Activated CD4-positive, alpha-beta T cell treated with anti-CD3 and anti-CD28 coated beads, Interleukin-10, Interleukin-2, amounts not matched to agents 100 ng/mL and 50 ng/mL, durations not matched to agents 16 hours and 8 hours (primary cell): ENCODE measurements at regions not wholly inside any gene's neighbourhood (a gene's known extent, or its start where the extent isn't known, plus 50 kb on each side); places are given as distances from the start of the nearest gene placed in this dataset.

Experiments
- DNase-seq: peaks from one replicate; pipeline ENCODE4 v3.0.0-alpha.2; 2020

- DNase-seq, result no peak
Observed at GRCh38 chr13:103762523-103762922, 696.3 kb upstream of the SLC10A2 start.

- no peak for DNase-seq
Observed at GRCh38 chr13:103759361-103759760, 693.1 kb upstream of the SLC10A2 start.

GRCh38 chr13:103758222-103758621 lies 692.0 kb upstream of the SLC10A2 start:
- no peak for DNase-seq

GRCh38 chr13:103757361-103757760 lies 691.1 kb upstream of the SLC10A2 start:
- DNase-seq, result no peak

GRCh38 chr13:103754783-103755182 lies 688.6 kb upstream of the SLC10A2 start:
- no peak for DNase-seq

GRCh38 chr13:103734837-103735236 lies 668.6 kb upstream of the SLC10A2 start:
- no peak for DNase-seq

GRCh38 chr13:103731959-103732358 lies 665.7 kb upstream of the SLC10A2 start:
- no peak for DNase-seq

- no peak for DNase-seq
Observed at GRCh38 chr13:103730407-103730806, 664.2 kb upstream of the SLC10A2 start.

GRCh38 chr13:103726808-103727207 lies 660.6 kb upstream of the SLC10A2 start:
- no peak for DNase-seq

- no peak for DNase-seq
Observed at GRCh38 chr13:103716718-103717117, 650.5 kb upstream of the SLC10A2 start.

- no peak for DNase-seq
Observed at GRCh38 chr13:103715335-103715734, 649.1 kb upstream of the SLC10A2 start.

GRCh38 chr13:103703246-103703645 lies 637.0 kb upstream of the SLC10A2 start:
- DNase-seq, result no peak

- no peak for DNase-seq
Observed at GRCh38 chr13:103698000-103698399, 631.8 kb upstream of the SLC10A2 start.

GRCh38 chr13:103695320-103695719 lies 629.1 kb upstream of the SLC10A2 start:
- no peak for DNase-seq

GRCh38 chr13:103694471-103694870 lies 628.3 kb upstream of the SLC10A2 start:
- DNase-seq, result no peak

- no peak for DNase-seq
Observed at GRCh38 chr13:103694033-103694432, 627.8 kb upstream of the SLC10A2 start.

- DNase-seq, result no peak
Observed at GRCh38 chr13:103692442-103692841, 626.2 kb upstream of the SLC10A2 start.

GRCh38 chr13:103676329-103676728 lies 610.1 kb upstream of the SLC10A2 start:
- DNase-seq, result no peak

GRCh38 chr13:103671547-103671946 lies 605.3 kb upstream of the SLC10A2 start:
- DNase-seq, result no peak

- no peak for DNase-seq
Observed at GRCh38 chr13:103663996-103664395, 597.8 kb upstream of the SLC10A2 start.

- no peak for DNase-seq
Observed at GRCh38 chr13:103656311-103656710, 590.1 kb upstream of the SLC10A2 start.

- DNase-seq, result no peak
Observed at GRCh38 chr13:103640606-103641005, 574.4 kb upstream of the SLC10A2 start.

- no peak for DNase-seq
Observed at GRCh38 chr13:103639326-103639725, 573.1 kb upstream of the SLC10A2 start.

- no peak for DNase-seq
Observed at GRCh38 chr13:103638706-103639105, 572.5 kb upstream of the SLC10A2 start.

GRCh38 chr13:103634066-103634465 lies 567.8 kb upstream of the SLC10A2 start:
- DNase-seq, result no peak

GRCh38 chr13:103625194-103625593 lies 559.0 kb upstream of the SLC10A2 start:
- DNase-seq, result no peak
